GM21526 (cell line): ENCODE measurements at regions not wholly inside any gene's neighbourhood (a gene's known extent, or its start where the extent isn't known, plus 50 kb on each side); places are given as distances from the start of the nearest gene placed in this dataset.
A peak's percentile ranks its signal among the peaks of the same experiment; 100 is the strongest.
"Not testable (repeated sequence)": the region's sequence is repeated elsewhere in the genome, so short reads cannot be mapped to it uniquely, and the experiment has no call there.

Source experiments
- ATAC-seq: cut with Tn5 transposase; IDR thresholded peaks from one replicate; pipeline ENCODE4 v1.9.1; 2021; ENCODE audit warnings: moderate library complexity; ENCODE audit not compliant: unreplicated experiment, low FRiP score

DNA sequence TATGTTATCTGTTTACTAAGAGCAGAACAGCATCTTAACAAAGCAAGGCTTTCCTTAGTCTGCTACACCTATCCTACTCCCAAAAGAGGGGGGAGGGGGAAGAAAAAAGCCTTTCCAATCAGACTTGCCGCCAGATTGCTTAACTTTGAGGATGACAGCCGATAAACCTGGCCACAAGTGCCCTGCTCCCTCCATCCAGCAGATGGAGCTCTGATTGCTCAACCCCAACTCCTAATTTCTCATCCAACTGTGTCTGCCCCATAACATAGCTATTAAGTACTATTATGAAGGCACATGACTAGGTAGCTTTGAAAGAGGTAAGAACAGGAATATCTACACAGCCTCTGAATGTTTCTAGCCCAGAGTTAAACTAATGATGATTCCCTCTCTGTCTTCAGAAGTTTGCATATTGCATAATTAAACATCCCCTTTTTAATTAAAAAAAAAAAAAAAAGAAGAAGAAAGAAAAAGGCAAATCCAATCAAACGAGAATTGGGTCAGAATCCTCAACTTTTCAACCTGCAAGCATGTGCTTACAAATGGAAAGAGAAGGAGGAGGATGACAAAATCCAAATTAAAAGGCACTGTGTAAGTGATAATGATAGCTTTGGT lies 247.4 kb downstream of the GALC start:
- ATAC-seq, result peak; percentile 78

DNA sequence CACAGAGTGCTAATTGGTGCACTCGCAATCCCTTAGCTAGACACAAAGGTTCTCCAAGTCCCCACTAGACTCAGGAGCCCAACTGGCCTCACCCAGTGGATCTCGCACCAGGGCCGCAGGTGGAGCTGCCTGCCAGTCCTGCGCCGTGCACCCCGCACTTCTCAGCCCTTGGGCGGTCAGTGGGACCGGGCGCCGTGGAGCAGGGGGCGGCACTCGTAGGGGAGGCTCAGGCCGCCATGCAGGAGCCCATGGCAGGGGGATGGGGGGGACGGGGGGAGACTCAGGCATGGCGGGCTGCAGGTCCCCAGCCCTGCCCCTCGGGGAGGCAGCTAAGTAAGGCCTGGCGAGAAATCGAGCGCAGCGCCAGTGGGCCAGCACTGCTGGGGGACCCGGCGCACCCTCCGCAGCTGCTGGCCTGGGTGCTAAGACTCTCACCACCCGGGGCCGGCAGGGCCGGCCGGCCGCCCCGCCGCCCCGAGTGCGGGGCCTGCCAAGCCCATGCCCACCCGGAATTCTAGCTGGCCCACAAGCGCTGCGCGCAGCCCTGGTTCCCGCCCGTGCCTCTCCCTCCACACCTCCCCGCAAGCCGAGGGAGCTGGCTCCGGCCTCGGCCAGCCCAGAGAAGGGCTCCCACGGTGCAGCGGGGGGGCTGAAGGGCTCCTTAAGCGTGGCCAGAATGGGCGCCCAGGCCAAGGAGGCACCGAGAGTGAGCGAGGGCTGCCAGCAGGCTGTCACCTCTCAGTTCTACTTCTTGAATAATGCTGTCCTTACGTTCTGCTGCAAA lies 258.2 kb downstream of the GALC start:
- not testable (repeated sequence) for ATAC-seq

DNA sequence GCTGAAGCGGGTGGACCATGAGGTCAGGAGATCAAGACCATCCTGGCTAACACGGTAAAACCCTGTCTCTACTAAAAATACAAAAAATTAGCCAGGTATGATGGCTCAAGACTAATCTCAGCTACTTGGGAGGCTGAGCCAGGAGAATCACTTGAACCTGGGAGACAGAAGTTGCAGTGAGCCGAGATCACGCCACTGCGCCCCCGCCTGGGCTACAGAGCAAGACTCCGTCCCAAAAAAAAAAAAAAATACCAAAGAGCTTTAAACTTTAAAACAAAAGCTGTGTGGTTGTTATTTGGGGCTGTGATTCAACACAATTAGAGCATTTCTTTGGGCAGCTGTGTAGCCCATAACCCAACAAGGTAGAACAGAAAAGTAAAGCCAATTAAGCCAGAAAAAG lies 259.9 kb downstream of the GALC start:
- not testable (repeated sequence) for ATAC-seq

DNA sequence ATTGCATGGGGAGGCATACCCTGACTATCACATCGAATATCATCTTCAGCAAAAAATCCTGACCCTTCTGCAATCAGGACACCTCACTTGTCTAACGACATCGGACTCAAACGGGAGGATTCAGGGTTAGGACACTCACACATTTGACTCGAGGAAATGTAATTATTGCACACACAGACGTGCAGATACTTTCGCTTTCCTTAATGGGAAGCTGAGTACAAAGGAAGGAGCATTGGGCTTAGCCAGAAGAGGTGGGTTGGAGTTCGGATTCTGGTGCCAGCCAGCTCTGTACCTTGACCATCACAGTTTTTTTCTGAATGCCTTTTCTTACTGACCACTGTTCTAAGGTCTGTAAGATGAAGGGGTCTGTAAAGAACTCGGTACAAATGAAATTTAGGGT lies 260.4 kb downstream of the GALC start:
- no peak for ATAC-seq

DNA sequence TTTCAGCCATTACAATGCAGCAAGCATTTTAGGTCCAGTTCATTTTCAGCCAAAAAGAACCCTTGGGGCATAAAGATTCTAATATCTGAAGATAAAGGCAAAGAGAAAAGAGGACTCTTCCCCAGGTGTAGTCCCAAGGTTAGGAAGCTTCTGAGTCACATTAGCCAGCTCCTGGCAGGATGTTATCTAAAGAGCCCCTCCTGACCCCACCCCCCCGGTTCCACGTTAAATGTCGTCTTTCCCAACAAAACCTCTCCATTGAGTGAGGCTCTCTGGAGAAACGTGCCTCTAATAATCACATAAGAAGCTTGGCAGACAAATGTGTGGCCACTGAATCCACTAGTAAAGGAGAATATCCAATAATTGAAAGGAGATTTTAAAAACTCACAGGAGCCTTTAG lies 267.7 kb downstream of the GALC start:
- ATAC-seq, result no peak

DNA sequence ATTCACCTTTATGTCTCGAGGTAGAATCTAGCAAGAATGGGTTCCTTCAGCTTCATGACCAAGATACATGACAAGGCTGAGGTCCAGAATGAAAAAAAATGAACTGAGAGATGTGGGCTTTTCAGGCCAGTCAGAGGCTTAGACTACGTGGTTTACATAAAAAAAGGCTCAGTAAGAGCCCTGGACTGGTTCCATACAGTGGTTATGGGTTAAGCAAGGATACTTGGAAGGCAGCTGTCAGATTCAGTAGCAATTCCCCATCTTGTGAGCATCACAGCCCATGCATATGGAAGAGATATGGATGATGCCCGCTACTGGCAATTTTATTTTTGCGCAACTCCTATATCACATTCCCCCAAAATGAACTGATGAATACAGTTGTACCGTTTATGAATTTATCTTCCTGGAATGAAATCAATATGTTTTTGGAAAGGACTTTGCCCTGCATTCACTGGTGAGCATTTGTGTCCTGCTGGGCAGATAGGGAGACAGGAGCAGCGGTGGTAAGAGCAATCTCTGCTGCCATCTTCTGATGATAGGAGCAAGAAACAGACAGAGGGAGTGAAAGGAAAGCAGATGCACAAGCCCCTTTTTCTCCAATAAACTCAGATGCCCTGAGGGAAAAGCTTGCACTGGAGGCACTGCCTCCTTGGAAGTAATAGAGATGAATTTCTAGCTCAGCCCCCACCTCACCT lies 280.4 kb downstream of the GALC start:
- no peak for ATAC-seq

DNA sequence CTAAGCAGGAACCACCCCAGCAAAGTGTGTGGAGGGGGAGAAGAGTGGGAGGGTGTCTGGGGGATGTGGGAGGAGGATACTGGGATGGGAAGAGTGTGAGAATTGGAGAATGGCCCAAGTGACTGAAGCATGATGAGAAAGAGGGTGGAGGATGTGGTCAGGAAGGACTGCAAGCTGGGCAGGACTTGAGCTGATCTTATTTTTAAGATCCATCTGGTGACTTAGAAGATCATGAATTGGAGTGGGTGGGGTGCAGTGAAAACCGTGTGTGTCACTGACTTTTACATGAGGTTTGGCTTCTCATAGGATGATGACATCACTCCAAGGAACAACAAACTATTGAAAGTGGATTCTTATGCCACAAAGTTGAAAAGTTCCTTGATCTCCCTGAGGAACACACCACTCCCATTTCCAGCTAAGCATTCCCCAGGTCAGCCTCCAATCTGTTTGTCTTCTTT lies 287.5 kb downstream of the GALC start:
- ATAC-seq, result no peak

DNA sequence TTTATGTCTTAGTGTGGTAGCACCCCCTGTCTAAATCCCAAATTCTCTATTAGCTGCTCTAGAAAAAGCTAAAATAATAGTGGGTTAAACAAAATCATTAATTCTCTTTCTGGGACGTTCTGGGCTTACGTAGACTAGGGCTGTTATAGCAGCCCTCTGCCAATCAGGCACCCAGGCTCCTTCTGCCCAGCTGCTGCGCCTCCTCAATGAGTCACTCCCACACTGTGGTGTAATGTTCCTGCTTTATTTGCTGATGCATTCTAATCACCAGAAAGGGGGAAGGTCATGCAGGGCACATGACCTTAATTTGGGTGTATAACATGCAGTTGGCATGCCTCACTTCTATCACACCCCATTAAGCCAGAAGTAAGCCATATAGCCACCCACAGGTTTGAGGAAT lies 294.5 kb downstream of the GALC start:
- ATAC-seq, result no peak

DNA sequence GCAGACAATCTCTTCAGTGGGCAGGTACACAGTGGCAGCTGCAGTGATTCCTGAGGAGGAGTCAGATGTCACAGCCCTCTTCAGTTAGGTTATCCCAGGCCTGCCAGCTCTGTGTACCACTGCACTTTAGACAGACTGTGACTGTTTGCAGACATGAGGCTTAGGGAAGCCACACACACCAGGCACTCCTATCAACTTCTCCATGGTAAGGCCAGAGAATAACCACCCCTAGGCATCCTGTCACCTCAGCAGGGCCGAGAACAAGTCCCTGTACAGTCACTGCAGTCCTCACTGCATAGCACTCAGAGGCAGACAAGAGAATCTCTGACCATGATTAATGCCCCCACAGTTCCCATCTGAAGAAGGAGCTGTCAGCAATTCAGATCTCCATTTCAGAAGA lies 296.5 kb downstream of the GALC start:
- ATAC-seq, result no peak

DNA sequence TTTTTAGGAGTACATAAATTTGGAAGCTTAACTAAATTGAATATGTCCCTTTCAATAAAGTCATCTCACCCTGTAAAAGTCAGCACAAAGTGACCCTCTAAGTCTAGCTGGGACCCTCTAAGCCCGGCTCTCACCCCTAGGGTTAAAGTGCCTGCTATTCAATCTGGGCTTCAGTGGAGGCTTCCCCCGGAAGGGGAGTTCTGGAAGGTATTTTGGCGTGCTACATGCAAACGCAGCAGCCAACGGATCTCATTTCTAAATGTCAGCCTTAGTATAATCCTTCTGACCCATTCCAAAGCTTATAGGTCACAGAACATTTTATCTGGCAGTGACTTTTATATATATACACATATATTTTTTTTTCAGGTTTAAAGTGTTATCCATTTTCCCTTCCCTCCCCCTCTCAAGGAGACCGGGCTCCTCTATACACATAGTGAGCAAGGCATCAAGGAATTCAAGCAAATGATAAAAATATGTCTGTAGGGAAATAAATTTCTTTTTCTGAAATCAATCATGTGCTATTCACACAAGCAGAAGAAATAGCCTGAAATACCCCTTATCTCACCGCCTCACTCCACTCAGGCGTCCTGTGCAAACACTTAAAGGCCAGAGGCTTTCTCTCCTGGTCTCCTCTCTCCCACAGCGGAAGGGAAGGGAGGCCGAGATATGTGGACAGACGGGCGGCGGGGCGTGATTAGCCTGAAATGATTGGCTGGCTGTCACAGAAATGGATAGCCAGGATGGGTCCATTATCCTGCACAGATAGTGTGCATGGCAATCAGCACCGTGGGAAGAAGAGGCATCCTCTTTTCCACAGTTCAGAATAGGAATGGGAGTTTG lies 301.7 kb downstream of the GALC start:
- no peak for ATAC-seq

DNA sequence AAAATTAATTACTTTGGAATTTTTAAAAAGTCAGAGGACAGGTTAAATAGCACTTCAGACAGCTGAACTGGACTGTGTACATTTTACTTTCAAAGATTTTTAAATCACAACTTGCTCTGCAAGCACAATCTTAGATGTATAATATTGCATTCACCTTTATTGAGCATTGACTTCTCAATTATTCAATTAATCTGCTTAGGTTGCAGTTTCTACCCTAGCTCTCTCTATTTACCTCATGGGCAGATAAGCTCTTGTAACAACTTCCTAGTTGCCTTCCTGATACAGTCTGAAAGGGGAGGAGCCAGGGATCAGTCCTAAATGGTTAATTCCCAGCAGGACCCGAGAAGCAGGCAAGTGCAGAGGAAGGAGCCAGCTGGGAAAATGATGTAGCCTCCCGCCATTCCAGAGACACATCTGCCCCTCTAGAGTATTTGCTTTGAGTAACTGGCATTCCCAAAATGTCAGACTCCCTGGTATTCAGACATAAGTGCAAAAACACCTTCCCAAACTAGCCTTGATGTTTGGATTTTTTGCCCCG lies 302.8 kb downstream of the GALC start:
- ATAC-seq, result no peak

DNA sequence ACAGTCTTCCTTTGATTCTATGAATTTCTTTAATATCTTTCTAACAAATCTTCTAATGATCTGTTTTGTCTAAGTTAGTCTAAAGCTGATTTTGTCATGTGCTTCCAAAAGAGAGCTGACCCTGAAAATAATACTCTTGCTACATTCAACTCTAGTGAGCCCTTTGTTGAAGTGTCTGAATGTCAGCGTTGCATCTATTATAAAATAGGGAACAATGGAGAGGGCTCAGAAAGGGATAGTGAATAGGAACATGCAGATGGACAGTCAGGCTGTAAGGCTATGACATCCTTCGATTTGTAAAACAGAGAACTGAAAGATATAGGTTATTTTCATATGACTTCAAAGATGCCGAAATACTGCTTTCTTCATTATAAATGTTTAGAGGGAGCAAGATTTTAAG lies 304.5 kb downstream of the GALC start:
- ATAC-seq, result no peak

DNA sequence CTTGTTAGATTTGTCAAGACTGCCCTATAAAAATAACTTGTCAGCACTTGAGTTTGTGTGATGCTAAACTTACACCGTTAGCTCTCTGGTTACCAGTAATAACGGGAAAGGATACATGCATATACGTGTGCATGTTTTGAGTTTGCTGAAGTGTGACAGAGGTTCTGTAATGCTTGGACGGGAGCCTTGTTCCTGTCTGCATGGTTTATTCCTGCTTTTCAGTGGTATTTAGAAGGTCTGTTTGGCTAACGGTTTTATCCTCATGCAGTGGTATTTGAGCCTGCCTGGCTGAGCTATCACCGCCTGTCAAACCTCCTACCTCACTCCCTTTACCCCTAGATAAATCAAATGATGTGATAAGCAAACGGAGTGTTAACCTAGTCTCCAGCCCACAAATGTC lies 305.6 kb downstream of the GALC start:
- ATAC-seq, result no peak

DNA sequence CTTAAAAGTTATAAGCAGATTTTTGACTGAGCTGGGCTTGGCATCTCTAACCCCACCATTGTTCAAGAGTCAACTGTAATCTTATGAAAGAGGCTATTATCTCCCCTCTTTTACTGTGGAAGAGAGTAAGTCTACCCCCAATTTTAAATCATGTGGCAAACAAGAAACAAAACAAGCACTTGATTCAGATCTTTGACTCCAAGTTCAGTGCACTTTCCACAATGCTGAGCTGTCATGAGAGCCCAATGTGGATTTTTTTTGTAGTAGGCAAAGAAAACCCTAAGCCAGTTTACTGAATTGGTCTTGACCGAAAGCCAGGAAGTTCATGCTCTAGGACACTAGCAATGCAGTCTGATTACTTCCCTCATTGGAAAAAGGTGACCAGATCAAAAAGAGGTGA lies 306.2 kb downstream of the GALC start:
- no peak for ATAC-seq

DNA sequence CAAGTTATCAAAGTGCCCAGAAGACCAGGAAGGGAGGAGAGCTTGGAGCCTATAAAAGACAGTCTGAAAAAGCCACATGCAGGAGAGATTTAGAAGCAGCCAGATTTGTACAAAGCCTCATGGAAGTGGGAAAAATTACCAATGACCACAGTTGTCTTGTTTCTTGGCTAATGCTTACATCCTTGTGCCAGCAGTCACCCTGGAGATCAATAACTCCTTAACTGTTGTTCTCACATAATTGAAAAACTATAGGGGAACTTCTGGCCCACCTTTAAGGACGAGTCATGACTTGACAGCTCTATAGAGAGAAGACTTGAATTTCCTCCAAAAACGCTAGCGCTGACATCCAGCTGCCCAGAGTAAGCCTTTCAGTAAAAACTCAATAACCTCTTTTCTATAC lies 313.1 kb downstream of the GALC start:
- no peak for ATAC-seq

DNA sequence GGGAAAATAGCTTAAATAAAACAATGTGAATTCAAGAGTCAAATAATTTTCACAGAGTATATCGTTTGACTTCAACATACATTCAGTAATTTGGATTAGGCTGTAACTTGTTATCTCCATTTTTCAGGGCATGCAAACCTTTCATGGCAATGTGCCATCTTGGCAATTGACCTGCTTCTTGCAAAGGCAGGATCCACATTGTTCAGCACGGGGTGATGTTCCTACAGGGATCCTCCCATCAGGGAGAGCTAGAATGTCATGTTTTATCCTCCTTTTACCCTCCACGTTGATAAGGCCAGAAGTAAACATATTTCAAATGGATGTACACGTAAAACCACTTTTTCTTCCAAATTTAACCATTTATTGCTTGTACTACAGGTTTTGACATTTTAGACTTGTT lies 314.4 kb downstream of the GALC start:
- ATAC-seq, result no peak

DNA sequence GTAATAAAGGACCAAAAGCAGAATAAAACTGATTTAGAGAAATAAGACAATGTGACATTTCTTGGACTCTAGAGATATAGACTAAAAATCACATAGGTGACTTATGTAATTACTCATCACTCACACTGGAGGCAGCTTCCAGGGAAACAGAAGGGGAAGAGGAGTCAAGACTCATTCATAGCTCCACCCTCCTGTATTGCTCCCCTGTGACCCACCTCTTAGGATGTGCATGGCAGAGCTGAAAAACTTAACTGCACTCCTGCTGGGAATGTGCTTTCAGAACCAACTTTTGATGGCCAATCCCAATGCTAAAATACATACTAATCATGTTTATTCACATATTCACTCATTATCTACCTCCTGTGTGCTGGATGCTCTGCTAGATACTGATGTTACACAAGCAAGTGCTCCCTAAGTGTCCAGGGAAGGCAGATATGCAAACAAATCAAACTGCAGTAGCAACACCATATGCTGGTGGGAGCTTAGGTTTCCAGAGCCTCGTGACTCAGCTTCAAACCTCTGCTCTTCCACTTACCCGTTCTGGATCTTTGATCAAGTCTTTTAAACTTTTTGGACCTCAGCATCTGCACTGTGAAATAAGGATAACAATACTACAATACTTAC lies 316.1 kb downstream of the GALC start:
- no peak for ATAC-seq

DNA sequence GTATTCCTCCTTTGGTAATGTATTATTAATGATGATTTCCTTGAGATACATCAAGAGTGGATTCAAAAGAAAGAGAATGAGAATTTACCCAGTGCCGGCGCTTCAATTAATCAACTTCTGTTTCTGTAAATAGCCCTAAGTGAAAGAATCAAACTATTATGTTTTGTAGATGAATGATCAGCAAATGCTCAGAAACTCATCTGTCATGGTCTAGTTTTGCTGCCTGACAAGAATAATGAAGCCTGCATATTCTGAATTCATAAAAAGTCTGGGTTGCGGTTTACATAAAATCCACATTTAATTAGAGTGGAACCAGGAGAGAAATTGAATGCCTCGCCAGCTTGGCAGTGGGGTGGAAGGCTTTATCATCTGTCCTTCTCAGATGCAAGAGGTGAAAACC lies 325.3 kb downstream of the GALC start:
- ATAC-seq, result no peak

DNA sequence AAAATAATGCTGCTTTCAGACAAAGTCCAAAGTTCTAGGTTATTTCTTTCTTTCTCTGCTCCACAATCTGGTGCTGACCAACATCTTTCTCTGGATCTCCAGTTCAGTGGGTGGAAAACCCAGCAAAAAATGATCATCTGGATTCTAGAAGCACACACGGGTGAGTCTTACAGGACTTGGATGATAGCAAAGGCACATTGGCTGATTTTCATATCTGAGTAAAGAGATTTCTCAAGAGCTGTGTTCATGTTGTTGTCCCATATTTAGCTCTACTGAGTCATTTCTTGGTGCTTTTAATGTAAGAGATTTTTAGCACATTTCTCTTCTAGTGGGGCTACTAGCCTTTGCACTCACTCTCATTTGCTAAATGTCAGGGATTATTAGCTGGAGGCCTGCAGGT lies 336.7 kb downstream of the GALC start:
- no peak for ATAC-seq

DNA sequence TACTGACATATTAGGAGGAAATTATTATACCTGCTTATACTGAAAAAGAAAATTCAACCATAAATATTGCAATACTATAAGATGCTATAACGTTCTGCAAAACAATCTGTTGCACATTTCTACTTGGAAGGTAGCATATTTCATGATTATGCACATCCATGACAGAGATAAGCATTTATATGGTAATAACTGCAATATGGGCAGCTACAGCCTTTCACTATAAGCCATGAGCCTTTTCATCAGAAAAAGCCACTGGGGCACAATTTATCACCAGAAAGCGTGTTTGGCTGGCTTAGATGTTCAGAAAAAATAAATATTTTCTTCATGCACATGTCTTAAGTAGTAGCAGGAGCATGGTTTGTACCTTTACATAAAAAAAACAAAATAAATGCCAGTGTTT lies 340.7 kb downstream of the GALC start:
- ATAC-seq, result no peak
